ENCODE measurements at regions not wholly inside any gene's neighbourhood (a gene's known extent, or its start where the extent isn't known, plus 50 kb on each side); places are given as distances from the start of the nearest gene placed in this dataset.
"Not testable (repeated sequence)": the region's sequence is repeated elsewhere in the genome, so short reads cannot be mapped to it uniquely, and the experiment has no call there.

DNA sequence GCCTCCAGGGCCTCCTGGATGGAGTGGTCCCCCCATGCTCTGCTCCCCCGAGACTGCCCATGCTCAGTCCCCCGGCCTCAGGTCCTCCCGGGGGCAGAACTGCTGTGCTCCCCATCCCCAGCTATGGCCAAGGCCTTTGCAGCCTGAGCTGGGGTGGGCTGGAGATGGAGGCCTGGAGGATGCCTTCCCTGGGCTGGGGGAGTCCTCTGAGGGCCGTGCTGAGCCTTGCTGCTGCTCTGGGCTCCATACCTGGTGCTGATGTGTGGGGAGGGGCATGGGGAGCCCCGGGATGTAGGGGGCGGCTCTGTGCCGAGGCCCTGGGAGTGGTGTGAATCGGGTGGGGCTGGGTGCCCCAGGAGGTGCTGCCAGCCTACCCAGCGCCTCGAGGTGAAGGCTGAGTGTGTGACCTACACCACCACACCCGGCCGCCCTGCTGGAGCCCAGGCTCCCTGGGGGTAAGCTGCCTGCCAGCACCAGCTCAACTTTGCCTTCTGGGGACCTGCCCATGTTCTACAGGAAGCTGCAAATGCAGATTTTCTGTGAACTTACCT, 109.5 kb downstream of the UNCX start:
- no peak for DNase-seq (ENCODE audit: low spot score)

DNA sequence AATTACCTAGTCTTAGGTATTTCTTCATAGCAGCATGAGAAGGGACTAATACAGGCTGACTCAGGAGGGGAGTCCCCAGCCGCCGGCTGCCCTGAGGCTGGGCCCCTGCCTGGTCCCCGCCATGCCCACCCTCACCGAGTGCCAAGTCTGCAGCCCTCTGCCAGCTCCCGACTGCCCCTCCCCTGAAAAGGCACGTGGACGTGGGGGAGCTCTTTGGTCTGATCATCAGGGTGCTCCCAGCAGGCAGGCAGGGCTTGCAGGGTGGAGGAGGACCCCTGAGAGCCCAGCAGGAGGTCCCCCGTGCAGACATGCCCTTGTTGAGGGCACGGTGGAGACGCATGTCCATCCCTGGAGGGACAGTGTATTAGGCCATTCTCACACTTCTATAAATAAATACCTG, 110.9 kb downstream of the UNCX start:
- no peak for DNase-seq (ENCODE audit: low spot score)

DNA sequence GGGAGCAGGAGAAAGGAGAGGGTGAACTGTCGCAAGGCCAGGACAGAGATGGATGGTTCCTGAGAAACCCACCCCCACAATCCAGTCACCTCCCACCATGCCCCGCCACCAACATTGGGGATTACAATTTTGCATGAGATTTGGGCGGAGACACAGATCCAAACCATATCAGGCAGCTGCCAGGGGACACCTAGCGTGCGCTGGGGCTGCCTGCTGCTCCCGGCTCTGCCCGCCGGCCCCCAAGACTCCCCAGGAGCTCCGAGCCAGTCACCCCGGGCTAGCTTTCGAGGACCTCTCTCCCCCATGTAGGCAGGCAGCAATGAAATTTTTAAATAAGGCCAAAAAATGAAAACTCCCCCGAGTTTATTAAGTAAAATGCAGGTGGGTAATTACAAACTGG, 111.7 kb downstream of the UNCX start:
- no peak for DNase-seq (ENCODE audit: low spot score)

DNA sequence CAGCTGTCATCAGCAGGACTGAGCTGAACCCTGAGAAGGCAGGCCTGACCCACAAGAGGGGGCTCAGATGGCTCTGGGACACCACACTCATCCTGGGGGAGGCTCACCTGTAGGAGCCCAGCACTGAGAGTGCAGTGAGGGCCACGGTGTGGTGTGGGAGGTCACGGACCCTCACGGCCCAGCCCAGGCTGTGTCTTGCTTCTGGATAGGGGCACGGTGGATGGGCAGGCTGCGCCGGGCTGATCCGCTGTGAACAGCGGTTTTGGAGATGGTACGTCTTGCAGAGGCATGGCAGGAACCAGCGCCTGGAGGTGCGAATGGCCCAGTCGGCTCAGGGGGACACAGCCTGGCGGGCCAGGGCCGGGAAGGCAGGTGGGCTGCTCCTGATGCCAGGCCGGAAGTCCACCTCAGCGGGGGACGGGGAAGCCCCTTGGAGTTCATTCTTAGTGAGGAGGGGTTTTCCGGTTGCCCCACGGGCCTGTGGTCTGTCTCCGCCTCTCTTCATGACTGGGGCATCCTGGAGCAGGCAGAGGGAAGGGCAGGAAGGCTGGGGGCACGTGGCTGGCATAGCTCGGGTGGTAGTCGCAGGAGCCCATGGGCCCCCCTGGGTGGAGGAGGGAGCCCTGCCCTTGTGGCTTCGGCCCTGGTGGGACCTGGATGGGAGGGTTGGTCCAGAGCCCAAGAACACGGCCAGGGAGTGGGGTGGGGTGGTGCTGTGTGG, 112.5 kb downstream of the UNCX start:
- no peak for DNase-seq (ENCODE audit: low spot score)

DNA sequence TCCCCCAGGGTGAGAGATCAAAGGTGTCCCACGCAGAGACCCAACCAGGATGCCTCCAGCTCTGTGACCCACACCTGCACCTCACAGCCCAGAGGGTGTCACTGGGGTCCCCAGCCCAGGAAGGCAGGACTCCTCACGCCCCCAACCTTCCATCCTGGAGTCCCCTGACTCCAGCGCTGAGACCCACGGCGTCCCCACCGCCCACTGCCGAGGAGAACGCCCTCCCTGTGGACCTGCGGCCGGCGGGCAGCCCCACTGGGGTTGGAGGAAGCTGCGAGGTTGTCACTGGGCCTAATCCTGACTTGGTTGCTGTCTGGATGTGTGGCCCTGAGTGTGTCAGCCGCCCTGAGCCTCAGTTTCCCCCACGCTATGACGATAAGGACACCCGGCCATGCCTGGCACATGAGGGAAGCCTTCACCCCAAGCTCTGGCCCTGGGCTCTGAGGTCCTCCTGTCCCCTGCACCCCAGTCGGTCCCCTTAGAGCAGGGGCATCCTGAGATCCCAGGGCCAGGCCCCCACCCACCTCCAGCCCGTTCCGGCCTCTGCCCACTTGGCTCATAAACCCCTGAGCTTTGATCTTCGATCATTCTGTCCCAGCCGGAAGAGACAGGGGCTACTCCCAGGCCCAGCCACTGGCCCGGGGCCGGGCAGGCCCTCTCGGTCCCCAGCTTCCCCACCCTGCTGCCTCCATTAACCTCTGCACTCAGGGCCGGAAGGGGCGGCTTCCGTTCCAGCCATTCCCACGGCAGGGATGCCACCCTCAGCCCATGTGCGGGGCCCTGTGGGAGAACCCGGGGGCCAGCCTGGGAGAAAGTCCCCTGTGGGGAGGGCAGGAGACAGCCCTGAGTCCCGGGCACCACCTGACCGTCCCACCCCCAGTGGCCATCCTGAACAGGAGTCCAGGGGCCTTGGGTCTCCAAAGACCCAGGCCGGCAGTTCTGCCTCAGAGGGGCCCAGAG, 113.2 kb downstream of the MICALL2 start:
- DNase-seq (ENCODE audit: low spot score): no peak

DNA sequence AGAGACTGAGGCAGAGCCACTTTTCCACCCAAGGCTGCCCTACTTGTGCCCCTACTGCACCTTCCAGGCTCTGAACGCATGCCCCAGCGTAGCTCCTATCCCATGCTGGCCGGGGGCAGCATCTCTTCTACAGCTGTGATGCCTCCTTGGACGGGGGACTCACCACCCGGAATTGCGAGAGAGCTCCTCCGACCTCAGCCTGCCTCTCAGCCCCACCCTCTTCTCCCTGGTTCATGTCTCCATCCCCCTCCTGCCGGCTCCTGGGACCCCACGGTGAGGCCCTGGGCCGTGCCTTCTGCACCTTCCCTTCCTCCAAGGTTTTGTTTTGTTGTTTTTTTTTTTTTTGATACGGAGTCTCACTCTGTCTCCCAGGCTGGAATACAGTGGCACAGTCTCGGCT, 112.4 kb downstream of the MICALL2 start:
- no peak for DNase-seq (ENCODE audit: low spot score)

DNA sequence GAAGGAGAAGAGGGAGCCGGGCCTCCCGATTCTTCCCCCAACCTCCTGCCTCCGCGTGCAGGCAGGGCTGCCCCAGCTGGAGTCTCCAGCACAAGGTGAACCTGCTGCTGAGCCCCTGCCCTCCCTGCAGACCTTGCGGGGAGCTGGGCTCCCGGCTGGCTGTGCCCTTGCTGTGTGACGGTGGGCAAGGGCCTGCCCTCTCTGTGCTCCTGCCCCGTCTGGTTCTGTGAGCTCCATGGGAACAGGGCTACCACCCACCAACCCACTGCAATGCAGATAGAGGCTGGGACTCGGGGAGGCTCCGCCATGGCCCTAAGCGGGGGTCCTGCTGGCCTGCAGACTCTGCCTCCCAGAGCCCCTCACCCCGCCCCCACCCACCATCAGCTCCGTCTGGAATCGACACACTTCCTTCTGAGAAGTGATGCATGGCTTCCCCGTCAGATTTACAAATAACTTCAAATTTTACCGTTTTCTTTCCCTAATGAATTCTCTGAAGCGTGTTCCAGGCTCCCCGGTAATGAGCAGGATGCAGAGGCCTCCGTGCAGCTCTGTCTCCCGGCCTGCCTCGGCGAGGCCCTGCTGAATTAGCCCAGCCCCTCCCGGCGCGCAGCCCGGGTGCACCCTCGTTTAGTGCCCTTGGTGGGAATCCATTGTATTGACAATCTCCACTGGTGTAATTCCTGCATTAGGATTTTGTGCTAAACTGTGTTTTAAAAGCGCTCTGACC, 111.0 kb downstream of the MICALL2 start:
- DNase-seq (ENCODE audit: low spot score): no peak

DNA sequence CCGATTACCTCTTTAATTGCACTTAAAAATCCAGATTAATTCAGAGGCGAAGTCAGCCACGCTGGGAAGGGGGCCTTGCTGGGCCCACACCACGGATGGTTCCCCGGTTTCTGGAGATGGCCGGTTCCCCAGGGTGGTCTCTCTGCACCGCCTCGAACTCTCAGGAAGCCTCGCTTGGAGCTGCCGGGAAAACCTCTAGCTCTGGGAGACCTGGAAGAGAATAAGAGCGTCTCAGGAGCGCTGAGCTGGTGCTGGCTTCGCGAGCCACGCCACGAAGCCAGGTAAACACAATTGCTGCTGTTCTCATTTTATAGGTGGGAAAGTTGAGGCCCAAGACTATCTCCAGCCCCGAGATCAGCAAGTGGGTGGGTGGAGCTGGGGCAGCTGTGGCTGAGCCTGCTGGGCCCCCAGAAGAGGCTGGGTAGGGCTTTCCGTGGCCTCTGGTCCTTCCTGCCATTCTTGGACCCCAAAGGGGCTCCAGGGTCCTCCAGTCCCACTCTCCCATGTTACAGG, 110.4 kb downstream of the MICALL2 start:
- no peak for DNase-seq (ENCODE audit: low spot score)

DNA sequence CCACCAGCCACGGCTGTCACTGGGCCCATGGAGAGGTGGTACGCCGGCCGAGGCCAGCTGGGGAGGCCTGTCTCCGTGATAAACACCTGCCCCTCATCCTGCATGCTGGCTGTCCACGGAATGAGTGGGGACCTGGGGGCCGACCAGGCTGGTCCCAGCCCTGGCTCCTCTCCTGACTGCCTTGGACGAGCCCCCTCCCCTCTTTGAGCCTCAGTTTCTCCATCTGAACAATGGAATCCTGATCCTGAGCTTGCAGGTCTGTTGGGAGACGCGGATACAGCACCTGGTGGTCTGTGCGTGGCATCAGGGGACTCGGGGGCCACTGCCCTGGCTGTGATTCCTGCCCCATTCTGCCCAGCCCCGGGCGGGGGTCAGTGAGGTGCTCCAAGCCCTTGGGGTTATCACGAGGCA, 109.9 kb downstream of the MICALL2 start:
- no peak for DNase-seq (ENCODE audit: low spot score)

DNA sequence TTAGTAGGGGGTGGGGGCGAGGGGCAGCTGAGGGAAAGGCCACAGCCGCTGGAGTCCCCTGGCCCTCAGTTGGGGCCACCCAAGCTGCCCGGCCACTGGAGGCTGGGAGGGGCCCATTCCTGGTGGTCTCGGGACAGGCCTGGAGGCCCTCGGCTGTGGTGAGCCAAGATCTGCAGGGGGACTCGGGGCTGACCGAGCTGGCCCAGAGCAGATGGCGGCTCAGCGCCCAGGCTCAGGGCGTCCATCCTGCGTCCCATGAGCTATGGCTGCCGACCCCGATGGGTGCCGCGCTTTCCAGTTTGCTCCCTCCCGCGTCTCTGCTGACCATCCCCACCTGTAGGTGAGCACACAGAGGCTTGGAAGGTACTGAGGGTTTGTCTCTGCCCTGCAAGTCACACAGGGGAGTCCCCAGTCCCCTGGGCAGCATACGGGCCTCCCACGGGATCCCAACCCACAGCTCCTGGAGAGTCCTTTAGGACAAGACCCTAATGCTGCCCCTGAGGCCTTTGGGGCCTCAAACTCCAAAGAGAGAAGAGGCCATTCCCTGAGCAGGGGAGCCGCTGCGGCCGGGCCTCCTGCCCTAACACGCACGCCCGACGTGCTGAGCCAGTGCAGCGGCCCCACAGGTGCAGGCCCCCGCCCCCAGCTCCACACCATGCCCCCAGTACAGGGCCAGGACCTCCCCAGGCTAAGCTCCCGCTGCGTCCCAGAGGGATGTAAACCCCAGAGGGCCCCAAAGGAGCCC, 107.2 kb downstream of the MICALL2 start:
- no peak for DNase-seq (ENCODE audit: low spot score)

DNA sequence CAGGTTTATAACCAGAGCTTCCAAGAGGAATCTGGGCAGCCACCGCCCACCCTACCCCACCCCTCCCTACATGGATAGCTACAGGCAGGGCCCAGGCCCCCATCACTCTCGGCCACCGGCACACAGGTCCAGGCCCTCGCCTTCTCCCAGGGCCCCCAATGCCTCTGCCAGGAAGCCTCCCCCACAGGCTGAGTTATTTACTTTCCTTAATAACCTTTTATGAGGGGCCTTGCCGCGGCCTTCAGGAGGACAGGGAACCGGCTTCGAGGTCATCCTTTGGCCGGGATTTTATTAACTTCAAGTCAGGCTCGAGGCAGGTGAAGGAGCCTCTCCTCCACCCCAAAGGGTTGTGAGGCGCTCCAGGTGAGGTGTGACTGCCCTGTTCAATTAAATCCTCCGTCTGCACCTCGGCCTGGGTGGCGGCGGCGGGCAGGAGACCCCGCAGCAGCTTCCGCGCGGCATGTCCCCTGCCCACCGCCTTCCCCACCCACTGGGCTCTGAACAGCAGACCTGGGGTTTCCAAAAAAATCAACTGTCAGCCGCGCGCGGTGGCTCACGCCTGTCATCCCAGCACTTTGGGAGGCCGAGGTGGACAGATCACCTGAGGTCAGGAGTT, 106.5 kb downstream of the MICALL2 start:
- DNase-seq (ENCODE audit: low spot score): no peak

DNA sequence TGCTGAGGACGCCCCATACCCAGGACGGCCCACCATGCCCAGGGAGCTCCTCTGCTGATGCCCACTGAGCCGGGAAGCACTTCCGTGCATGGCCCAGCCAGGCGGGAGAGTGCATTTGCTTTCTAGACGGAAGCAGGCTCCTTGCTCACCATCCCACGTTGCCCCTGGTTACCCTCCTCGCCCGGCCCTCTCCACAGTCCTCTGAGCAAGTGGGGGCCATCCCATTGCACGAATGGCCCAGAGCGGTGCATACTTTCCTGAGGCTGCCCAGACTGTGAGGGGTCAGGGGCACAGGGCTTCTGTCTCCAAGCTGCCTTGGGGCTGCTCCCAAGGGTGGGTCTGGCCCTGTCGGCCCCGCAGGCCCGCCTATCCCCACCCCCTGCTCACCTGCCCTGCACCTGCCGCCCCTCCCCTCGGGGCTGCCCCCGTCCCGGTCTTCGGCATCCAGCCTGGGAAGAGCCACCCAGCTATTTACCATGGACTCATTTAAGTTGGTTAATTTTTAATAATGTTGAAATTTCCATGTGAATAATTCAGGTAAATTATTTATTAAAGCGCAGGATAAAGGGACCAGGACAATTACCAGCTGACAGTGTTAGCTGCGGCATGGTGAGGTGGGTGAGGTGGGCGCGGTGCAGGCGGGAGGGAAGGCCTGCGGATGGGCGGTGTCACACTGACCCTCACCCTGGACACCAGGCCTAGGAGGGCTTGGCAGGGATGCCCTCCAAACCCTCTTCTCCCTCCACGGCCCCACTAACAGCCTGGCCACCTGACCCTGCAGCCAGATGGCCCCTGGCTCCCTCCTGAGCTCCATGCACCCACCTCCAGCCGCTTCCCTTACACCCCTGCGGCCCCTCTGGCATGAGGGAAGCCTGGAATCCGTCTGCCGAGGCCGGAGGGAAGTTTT, 104.4 kb downstream of the MICALL2 start:
- no peak for DNase-seq (ENCODE audit: low spot score)

DNA sequence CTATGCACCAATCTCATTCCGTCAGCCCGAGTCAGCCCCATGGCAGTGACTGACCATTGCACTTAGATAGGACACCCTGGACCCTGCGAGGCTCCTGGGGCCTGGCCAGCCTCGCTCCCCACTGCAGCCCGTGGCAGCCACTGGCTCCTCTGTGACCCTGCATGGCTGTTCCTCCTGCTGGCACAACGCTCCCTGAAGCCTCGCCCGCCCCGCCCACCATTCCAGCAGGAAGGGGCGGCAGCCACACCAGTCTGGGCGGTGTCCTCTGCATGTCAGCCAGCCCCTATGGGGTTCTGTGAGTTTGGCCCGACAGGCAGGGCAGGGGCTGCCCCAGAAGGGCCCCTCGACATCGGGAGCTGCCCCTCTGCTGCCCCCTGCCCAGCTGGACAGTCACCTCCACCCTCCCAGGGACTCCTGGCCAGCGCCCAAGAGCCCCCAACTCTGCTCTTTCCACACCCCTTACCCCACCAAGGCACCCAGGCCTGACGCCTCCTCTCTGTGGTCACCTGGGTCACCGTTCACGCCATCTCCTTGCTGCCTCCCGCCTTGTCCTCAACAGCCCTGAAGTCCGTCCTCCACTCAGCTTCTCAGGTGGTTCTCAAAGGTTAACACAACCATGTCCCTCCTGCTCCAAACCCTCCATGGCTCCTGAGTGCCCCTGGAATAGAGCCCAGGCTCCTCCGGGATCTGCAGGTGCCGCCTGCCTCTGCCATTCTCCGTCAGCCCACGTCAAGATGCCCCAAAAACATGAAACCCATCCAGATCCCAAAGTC, 103.5 kb downstream of the MICALL2 start:
- no peak for DNase-seq (ENCODE audit: low spot score)

DNA sequence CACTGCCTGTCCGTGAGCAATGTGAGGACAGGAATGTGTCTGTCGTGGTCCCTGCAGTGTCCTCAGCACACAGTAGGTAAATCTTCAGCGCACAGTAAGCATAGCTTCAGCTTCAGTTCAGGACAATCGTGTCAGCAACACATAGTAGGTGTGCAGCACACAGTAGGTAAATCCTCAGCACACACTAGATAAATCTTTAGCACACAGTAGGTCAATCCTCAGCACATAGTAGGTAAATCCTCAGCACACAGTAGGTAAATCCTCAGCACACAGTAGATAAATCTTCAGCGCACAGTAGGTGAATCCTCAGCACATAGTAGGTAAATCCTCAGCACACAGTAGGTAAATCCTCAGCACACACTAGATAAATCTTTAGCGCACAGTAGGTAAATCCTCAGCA, 102.4 kb downstream of the MICALL2 start:
- DNase-seq (ENCODE audit: low spot score): not testable (repeated sequence)

DNA sequence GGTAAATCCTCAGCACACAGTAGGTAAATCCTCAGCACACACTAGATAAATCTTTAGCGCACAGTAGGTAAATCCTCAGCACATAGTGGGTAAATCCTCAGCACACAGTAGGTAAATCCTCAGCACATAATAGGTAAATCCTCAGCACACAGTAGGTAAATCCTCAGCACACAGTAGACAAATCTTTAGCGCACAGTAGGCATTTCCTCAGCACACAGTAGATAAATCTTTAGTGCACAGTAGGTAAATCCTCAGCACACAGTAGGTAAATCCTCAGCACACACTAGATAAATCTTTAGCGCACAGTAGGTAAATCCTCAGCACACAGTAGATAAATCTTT, 102.0 kb downstream of the MICALL2 start:
- not testable (repeated sequence) for DNase-seq (ENCODE audit: low spot score)

DNA sequence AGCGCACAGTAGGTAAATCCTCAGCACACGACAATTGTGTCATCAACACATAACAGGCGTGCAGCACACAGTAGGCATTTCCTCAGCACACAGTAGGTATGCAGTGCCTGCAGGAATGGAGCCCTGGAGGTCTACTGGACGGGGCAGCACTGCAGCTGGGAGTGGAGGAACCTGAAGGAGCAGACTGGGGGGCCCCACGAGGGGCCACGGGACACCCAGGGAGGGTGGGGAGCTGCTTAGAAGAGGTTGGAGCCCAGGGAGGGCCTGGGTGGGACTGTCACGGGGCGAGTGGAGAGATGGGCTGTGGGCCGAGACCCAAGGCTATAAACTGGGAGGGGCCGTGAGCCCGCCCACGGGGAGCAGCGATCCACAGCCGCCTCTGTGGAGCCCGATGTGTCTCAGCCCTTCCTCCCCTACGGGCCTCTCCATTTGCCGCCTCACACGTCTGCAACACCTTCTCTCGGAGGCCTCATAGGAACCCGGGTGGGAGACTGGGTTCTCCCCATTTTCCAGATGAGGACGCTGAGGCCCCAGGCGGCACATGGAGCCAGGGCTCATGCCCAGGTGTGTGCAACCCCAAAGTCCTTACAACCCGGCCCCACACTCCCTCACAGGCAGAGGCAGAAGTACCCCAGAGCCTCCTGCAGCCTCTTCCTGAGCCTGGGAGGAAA, 101.5 kb downstream of the MICALL2 start:
- DNase-seq (ENCODE audit: low spot score): no peak

DNA sequence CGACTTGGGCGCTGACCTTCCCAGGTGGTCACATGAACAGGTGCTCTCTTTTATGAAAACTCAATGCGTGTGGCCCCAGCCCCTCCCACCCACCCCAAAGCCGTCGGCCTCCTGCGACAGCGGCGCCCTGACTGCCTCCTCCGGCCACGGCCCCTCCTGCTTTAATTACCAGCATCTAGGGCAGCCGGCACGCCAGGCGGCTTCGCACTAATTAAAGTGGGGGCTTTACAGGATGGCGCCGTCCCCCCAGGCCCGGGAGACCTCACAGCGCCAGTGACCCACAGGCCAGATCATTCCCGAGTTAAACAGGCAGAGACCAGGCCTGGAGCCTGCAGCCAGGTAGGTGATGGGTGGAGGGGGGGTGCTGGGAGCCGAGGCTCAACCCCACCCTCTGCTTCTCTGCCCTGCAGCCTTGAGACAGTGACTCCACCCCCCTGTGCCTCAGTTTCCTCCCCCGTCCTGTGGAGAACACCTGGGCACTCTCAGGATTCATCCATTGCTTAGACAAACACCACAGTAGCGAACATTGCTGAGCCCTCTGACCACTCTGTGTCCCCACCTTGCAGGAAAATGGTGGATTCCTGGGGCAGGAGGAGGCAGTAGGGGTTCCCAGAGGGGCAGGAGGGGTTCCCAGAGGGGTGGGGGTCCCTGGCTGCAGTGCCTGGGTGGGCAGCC, 100.8 kb downstream of the MICALL2 start:
- no peak for DNase-seq (ENCODE audit: low spot score)

DNA sequence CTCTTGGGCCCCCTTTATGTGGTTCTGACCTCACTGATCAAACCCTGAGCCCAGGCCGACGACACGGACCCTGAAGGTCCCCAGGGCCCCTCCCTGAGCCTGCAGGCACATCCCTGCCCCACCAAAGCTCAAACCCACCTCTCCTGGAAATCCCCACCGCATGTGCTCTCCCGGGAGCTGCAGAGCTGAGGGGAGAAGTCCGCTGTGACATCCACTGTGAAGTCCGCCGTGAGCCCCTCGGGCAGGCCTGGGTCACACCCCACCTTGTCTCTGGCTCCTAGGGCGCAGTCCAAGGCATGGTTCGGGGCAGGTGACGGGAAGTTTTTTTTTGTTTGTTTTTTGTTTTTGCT, 100.2 kb downstream of the MICALL2 start:
- DNase-seq (ENCODE audit: low spot score): no peak
